AG10803 (cell line): ENCODE measurements at regions not wholly inside any gene's neighbourhood (a gene's known extent, or its start where the extent isn't known, plus 50 kb on each side); places are given as distances from the start of the nearest gene placed in this dataset.

Experiments used
- DNase-seq: peaks from one replicate; pipeline ENCODE4 v3.0.0; 2010; ENCODE audit warnings: low read depth
- H3K4me3 ChIP-seq: 2 replicates; pipeline ENCODE4 v1.5.1; 2011; ENCODE audit warnings: mild to moderate bottlenecking, low read length, control low read depth
- CTCF ChIP-seq: conservative IDR thresholded peaks from 2 replicates; pipeline ENCODE4 v1.5.1; 2011; ENCODE audit warnings: mild to moderate bottlenecking, low read length, control low read depth, inconsistent platforms

- no peak for TF ChIP-seq CTCF
- no peak for DNase-seq
- H3K4me3 ChIP-seq: no peak overlapping the region
Measured at GRCh38 chr13:104715111-104715510, 1648.9 kb upstream of the SLC10A2 start.

- DNase-seq: no peak
- no peak overlapping the region for H3K4me3 ChIP-seq
- TF ChIP-seq CTCF: no peak
Measured at GRCh38 chr13:104705031-104705750, 1639.0 kb upstream of the SLC10A2 start.

DNA sequence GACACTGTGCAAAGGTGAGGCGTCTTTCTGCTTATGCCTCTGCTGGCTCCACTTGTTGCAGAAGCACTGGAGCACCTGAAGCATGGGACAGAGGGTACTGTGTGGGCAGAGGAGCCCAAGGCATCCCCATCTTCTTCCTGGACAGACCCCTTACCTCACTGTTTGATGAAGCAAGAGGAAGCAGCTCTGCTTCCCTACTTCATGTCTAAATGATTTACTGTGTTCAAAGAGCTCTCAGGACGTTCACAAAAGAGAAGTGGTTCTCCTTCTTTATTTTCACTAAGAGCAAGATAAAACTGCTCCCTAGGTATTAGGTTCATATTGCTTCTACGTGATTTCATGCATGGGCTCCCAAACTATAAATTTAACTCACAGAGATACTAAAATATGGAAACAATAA lies 1635.4 kb upstream of the SLC10A2 start:
- DNase-seq: no peak
- no peak for TF ChIP-seq CTCF
- no peak overlapping the region for H3K4me3 ChIP-seq

GRCh38 chr13:104694397-104694796 lies 1628.2 kb upstream of the SLC10A2 start:
- no peak for DNase-seq
- H3K4me3 ChIP-seq: no peak overlapping the region
- no peak for TF ChIP-seq CTCF

- DNase-seq: no peak
- no peak for TF ChIP-seq CTCF
- no peak overlapping the region for H3K4me3 ChIP-seq
Measured at GRCh38 chr13:104693126-104693525, 1626.9 kb upstream of the SLC10A2 start.

GRCh38 chr13:104691767-104692467 lies 1625.7 kb upstream of the SLC10A2 start:
- TF ChIP-seq CTCF: no peak
- DNase-seq: no peak
- no peak overlapping the region for H3K4me3 ChIP-seq

GRCh38 chr13:104686484-104686883 lies 1620.3 kb upstream of the SLC10A2 start:
- no peak for TF ChIP-seq CTCF
- no peak for DNase-seq
- H3K4me3 ChIP-seq: no peak overlapping the region
